Kidney (tissue), 13 donors: ENCODE measurements at regions not wholly inside any gene's neighbourhood (a gene's known extent, or its start where the extent isn't known, plus 50 kb on each side); places are given as distances from the start of the nearest gene placed in this dataset.
A peak's percentile ranks its signal among the peaks of the same experiment; 100 is the strongest.

Source experiments
- DNase-seq, 5 donors: peaks; one replicate each; pipeline ENCODE4 v3.0.0-alpha.2; 2013 to 2020
- FAIRE-seq: peaks from 2 replicates; lab custom pipeline; 2012; peaks lifted over from hg19 to GRCh38; lab: Jason Lieb, UNC
- H3K27ac ChIP-seq, 2 donors: one replicate each; pipeline ENCODE4 v1.7.0; 2013; ENCODE audit warnings: low read depth in 2 of 2, low read length in 2 of 2, inconsistent platforms in 1 of 2
- H3K27me3 ChIP-seq: one replicate; pipeline ENCODE4 v1.7.1; 2013; ENCODE audit warnings: low read length, inconsistent platforms; ENCODE audit not compliant: control insufficient read depth, insufficient read depth
- H3K36me3 ChIP-seq, 3 donors: one replicate each; pipeline versions ENCODE4 v1.7.0 to v1.7.1; 2013; ENCODE audit warnings: low read length in 3 of 3, control low read depth in 1 of 3, inconsistent platforms in 1 of 3; ENCODE audit not compliant: insufficient read depth in 3 of 3, control insufficient read depth in 2 of 3
- H3K4me1 ChIP-seq, 3 donors: one replicate each; pipeline versions ENCODE4 v1.7.0 to v1.7.1; 2013; ENCODE audit warnings: low read length in 3 of 3, inconsistent platforms in 1 of 3, low read depth in 1 of 3; ENCODE audit not compliant: control insufficient read depth in 2 of 3, insufficient read depth in 2 of 3
- H3K4me3 ChIP-seq, 3 donors: one replicate each; pipeline versions ENCODE4 v1.7.0 to v1.8.1; 2013; ENCODE audit warnings: low read length in 3 of 3, control low read depth in 1 of 3, inconsistent platforms in 1 of 3
- H3K9ac ChIP-seq, 3 donors: one replicate each; pipeline versions ENCODE4 v1.7.0 to v1.7.1; 2013; ENCODE audit warnings: low read length in 3 of 3, control low read depth in 1 of 3, inconsistent platforms in 1 of 3
- H3K9me3 ChIP-seq, 3 donors: one replicate each; pipeline versions ENCODE4 v1.7.0 to v1.7.1; 2013; ENCODE audit warnings: low read length in 3 of 3, control low read depth in 1 of 3, inconsistent platforms in 1 of 3; ENCODE audit not compliant: control insufficient read depth in 2 of 3, insufficient read depth in 1 of 3
- intact Hi-C: fragments of 100-400 bp; cut with DNase I; formaldehyde crosslinking; loops from one replicate; pipeline ENCODE4 v1.11.1; 2022
- TF ChIP-seq, protein P1 (sequence below): IDR thresholded peaks from 3 replicates; pipeline ENCODE4 v1.5.1; 2012; ENCODE audit warnings: mild to moderate bottlenecking, moderate library complexity, borderline replicate concordance; ENCODE audit not compliant: insufficient read depth; ENCODE audit errors: extremely low read depth
- donor health status: control.
- donor health status: control.
- donor health status: control.
- donor health status: control.
- donor health status: control.
- donor health status: DM: yes; HTN: yes; CAD: no.
- donor health status: Normal renal cell carcinoma (clear cell type).

DNA sequence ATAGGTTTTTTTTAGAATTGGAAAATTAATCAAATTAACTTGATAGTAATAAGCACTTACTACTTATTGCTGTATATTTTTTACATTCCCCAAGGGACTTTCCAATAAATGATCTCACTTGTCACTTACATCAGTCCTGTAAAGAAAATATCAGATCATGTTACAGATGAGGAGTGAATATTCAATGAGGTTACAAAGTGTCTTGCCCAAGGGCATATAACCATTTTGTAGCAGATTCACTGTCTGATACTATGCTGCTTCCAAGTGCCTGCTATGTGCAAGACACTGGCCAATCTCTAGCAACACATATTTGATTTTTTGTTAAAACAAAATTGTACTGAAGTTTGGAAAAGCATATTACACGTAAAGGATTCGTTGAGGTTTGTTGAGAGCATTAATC is 1287.7 kb downstream of the FAM133A start:
- intact Hi-C loops, result no loop called here
- H3K4me1 ChIP-seq, result no peaks in the 10 kb centered on the region
- DNase-seq (no peak), FAIRE-seq (no peak)
- TF ChIP-seq, protein P1, sequence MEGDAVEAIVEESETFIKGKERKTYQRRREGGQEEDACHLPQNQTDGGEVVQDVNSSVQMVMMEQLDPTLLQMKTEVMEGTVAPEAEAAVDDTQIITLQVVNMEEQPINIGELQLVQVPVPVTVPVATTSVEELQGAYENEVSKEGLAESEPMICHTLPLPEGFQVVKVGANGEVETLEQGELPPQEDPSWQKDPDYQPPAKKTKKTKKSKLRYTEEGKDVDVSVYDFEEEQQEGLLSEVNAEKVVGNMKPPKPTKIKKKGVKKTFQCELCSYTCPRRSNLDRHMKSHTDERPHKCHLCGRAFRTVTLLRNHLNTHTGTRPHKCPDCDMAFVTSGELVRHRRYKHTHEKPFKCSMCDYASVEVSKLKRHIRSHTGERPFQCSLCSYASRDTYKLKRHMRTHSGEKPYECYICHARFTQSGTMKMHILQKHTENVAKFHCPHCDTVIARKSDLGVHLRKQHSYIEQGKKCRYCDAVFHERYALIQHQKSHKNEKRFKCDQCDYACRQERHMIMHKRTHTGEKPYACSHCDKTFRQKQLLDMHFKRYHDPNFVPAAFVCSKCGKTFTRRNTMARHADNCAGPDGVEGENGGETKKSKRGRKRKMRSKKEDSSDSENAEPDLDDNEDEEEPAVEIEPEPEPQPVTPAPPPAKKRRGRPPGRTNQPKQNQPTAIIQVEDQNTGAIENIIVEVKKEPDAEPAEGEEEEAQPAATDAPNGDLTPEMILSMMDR, result no peak
- no peaks in the 10 kb centered on the region for H3K36me3 ChIP-seq
- H3K27me3 ChIP-seq, result no peaks in the 10 kb centered on the region
- H3K9me3 ChIP-seq, result no peaks in the 10 kb centered on the region
- H3K9ac ChIP-seq, result no peak overlapping the region
- no peak overlapping the region for H3K4me3 ChIP-seq
- H3K27ac ChIP-seq, result no peak overlapping the region

DNA sequence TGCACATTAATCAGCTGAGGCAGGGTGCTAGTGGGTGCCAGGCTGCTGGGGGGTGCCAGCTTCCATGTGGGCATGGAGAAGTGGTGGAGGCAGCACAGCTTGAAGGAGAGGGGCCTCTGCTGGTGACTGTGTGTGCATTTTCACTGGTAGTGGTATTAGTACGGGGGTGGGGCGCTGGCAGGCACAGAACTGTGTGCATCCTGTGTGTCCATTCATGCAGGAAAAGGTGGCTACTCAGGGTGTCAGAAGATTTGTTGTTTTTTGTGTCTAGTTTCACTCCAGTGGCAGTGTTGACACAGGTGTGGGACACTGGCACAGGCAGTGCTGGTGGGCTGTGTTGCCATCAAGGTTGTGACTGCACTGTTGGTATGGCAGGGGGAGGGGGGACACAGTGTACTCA is 1303.6 kb downstream of the FAM133A start:
- Histone ChIP-seq H3K9me3 (no peaks in the 10 kb centered on the region), H3K27ac (no peak overlapping the region), H3K9ac (no peak overlapping the region), H3K4me3 (no peak overlapping the region), H3K4me1 (no peaks in the 10 kb centered on the region), H3K36me3 (no peaks in the 10 kb centered on the region), H3K27me3 (no peaks in the 10 kb centered on the region)
- intact Hi-C loops, result no loop called here
- TF ChIP-seq, protein P1, result no peak
- no peak for FAIRE-seq
- peak in 2 of 5 donors; percentile 5 to 12 for DNase-seq

DNA sequence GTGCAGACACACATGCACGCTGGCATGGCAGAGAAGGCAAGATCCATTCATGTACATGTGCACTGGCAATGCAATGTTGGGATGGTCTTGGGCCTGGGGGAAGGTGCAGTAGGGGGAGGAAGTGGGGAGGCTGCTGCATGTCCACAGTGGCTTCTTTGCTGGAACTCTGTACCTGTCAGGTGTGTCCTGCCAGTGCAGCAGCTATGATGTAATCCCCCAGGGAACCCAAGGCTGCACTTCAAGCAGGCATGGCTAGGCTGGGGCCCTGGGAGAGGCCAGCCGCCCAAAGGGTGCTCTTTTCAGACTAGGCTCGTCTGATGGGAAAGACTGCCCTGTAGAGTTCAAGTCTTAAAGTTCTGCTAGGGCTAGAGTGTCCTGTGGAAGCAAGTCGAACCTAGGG is 1304.0 kb downstream of the FAM133A start:
- Histone ChIP-seq H3K4me1 (no peaks in the 10 kb centered on the region), H3K36me3 (no peaks in the 10 kb centered on the region), H3K27me3 (no peaks in the 10 kb centered on the region), H3K4me3 (no peak overlapping the region), H3K9me3 (no peaks in the 10 kb centered on the region), H3K9ac (no peak overlapping the region), H3K27ac (no peak overlapping the region)
- TF ChIP-seq, protein P1, result no peak
- intact Hi-C loops, result no loop called here
- DNase-seq (no peak), FAIRE-seq (no peak)
